ENCODE measurements at regions not wholly inside any gene's neighbourhood (a gene's known extent, or its start where the extent isn't known, plus 50 kb on each side); places are given as distances from the start of the nearest gene placed in this dataset.

DNA sequence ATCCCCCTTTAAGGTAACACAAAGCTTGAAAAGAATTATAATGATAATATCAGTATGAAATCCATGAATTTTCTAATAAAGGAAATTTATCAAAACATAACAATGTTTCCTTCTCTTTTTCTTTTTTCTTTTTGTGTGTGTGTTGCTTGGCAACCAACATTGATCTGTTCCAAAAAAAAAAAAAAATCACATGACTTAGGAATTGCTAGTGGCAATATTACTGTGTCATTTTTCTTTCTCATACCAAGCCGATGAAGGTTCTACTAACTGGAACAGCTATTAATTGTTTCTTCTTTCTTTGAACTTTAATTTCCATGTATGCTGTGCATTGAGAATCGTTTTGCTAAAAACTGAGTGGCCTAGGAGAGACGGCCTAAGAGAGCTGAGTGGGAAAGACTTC, 317.7 kb upstream of the ONECUT1 start:
- TF ChIP-seq, protein P1, sequence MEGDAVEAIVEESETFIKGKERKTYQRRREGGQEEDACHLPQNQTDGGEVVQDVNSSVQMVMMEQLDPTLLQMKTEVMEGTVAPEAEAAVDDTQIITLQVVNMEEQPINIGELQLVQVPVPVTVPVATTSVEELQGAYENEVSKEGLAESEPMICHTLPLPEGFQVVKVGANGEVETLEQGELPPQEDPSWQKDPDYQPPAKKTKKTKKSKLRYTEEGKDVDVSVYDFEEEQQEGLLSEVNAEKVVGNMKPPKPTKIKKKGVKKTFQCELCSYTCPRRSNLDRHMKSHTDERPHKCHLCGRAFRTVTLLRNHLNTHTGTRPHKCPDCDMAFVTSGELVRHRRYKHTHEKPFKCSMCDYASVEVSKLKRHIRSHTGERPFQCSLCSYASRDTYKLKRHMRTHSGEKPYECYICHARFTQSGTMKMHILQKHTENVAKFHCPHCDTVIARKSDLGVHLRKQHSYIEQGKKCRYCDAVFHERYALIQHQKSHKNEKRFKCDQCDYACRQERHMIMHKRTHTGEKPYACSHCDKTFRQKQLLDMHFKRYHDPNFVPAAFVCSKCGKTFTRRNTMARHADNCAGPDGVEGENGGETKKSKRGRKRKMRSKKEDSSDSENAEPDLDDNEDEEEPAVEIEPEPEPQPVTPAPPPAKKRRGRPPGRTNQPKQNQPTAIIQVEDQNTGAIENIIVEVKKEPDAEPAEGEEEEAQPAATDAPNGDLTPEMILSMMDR (IDR thresholded peaks at IDR 0.05; ENCODE audit: insufficient read depth, low read length, poor library complexity, severe bottlenecking): no peak
- TF ChIP-seq EZH2phosphoT487 (conservative IDR thresholded peaks at IDR 0.05; ENCODE audit: low read length): no peak

Data from SU-DHL-6 (cell line).